HG02852 (cell line): ENCODE measurements at regions not wholly inside any gene's neighbourhood (a gene's known extent, or its start where the extent isn't known, plus 50 kb on each side); places are given as distances from the start of the nearest gene placed in this dataset.
"Not testable (repeated sequence)": the region's sequence is repeated elsewhere in the genome, so short reads cannot be mapped to it uniquely, and the experiment has no call there.

Source experiments
- ATAC-seq: cut with Tn5 transposase; IDR thresholded peaks from one replicate; pipeline ENCODE4 v1.9.1; 2021; ENCODE audit warnings: mild to moderate bottlenecking, moderate library complexity; ENCODE audit not compliant: unreplicated experiment

GRCh38 chr12:34219046-34219770 is 196.9 kb downstream of the ALG10 start:
- peak; percentile 13 for ATAC-seq

DNA sequence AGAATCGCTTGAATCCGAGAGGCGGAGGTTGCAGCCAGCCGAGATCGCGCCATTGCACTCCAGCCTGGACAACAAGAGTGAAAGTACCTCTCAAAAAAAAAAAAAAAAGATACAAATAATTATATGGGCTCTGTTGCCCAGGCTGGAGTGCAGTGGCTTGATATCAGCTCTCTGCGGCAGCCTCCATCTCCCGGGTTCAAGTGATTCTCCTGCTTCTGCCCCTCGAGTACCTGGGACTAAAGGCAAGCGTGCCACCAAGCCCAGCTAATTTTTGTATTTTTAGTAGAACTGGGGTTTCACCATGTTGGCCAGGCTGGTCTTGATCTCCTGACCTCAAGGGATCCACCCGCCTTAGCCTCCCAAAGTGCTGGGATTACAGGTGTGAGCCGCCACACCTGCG is 197.8 kb downstream of the ALG10 start:
- ATAC-seq = not testable (repeated sequence)

DNA sequence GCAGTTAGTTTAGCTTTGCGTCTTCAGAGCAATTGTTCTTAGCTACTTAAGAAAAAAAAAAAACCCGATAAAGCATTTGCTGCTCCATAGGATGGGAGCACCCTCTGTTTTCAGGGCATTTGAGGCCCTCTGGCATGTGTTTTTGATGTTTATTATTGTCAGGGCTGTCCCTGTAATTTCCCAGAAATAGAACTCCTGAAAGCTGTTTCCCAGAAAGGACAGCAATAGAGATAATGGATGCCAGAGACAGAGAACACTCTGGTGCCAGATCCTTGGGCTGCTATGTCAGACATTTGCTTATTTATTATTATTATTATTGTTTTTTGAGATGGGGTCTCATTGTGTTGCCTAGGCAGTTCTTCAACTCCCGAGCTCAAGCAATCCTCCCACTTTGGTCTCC is 201.3 kb downstream of the ALG10 start:
- no peak for ATAC-seq

DNA sequence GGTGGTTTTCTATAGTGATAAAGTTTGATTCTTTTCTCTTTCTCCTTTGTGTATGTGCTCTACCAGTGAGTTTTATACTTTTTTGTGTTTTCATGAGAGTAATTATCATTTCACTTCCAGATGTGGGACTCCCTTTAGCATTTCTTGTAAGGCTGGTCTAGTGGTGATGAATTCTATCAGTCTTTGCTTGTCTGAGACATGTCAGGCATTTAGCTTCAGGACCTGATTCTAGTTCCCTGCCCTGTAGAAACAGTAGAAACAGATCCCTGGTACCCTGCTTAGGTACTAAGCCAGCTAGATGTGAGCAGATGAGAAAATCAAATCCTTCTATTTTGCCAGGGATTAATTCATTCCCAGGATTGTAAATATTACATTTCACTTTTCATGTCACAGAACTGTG is 203.7 kb downstream of the ALG10 start:
- not testable (repeated sequence) for ATAC-seq

GRCh38 chr12:34228046-34228445 is 205.8 kb downstream of the ALG10 start:
- not testable (repeated sequence) for ATAC-seq

GRCh38 chr12:34229033-34229432 is 206.7 kb downstream of the ALG10 start:
- not testable (repeated sequence) for ATAC-seq

DNA sequence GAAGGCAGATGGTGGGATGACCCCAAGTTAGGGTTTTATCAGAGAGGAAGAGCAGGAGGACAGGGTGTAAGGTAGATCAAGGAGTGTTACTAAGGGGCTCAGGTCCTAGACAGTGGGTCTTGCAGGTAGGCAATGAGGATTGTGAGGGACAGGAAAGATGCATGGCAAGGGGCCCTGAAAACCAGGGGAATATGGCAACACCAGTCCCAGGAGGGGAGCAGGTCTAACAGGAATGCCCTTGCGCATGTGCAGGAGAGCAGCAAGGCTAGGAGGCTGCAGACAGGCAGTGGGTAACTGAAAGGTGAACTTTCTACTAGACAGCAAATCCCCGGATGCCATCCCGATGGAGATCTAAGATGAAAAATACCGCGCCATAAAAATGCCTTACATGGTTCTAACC is 211.3 kb downstream of the ALG10 start:
- ATAC-seq = no peak

GRCh38 chr12:34236073-34236472 is 213.8 kb downstream of the ALG10 start:
- no peak for ATAC-seq

DNA sequence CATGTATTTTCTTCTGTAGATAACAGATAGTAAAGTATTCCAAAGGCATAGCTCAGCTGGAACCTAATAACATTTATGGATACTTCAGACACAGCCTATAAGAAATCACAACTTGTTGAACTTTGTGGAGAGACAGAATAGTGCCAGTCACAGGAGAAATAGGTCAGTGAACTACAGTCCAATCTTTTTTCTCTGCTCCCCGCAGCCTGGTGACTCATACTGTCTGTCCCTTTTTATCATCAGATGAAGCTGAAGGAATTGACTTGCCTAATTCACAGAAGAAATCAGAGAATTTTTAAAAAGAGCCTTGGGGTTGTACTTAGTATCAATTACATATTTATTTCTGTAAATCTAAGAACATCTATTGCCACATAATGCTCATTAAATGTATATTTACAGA is 222.3 kb downstream of the ALG10 start:
- no peak for ATAC-seq

- no peak for ATAC-seq
Observed at GRCh38 chr12:34249271-34249670, 227.0 kb downstream of the ALG10 start.

DNA sequence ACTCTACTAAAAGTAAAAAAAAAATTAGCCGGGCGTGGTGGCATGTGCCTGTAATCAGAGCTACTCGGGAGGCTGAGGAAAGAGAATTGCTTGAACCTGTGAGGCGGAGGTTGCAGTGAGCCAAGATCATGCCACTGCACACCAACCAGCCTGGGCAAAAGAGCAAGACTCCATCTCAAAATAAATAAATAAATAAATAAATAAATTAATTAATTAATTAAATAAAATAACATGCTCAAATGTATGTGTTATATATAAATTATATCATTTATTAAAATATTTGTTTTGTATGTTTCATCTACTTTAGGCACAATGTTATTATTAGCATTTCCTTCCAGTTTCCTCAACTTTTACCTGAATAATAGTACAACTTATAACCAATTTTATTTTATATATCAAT is 229.6 kb downstream of the ALG10 start:
- ATAC-seq = not testable (repeated sequence)

- no peak for ATAC-seq
Observed at GRCh38 chr12:34253674-34254073, 231.4 kb downstream of the ALG10 start.

GRCh38 chr12:34257093-34257492 is 234.8 kb downstream of the ALG10 start:
- no peak for ATAC-seq

GRCh38 chr12:34262140-34262539 is 239.8 kb downstream of the ALG10 start:
- not testable (repeated sequence) for ATAC-seq

DNA sequence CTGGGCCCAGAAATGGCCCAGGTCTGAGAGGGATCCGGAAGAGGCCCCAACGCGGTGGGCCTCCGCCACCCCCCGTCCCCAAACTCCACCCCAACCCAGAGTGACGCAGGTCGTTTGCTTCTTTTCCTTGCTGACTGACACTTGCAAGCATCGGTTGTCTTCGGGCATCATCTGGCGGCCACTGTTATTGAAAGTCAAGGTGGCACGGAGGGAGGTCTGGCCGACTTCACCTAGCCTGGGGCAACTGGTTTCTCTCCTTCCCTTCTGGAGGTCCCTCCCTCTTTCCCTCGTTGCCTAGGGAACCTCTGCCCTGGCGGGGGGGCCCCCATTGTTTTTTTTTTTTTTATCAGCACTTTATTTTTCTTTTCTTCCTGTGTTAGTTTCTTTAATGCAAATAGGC is 241.8 kb downstream of the ALG10 start:
- ATAC-seq = no peak

DNA sequence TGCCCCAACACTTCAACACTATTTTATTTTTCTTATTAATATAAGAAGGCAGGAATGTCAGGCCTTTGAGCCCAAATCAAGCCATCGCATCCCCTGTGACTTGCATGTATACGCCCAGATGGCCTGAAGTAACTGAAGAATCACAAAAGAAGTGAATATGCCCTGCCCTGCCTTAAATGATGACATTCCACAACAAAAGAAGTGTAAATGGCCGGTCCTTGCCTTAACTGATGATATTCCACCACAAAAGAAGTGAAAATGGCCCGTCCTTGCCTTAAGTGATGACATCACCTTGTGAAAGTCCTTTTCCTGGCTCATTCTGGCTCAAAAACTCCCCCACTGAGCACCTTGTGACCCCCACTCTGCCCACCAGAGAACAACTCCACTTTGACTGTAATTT is 251.4 kb downstream of the ALG10 start:
- not testable (repeated sequence) for ATAC-seq

- no peak for ATAC-seq
Observed at GRCh38 chr12:34275129-34275528, 252.8 kb downstream of the ALG10 start.

GRCh38 chr12:34286483-34286882 is 264.2 kb downstream of the ALG10 start:
- ATAC-seq = no peak

- no peak for ATAC-seq
Observed at GRCh38 chr12:34286934-34287333, 264.6 kb downstream of the ALG10 start.

GRCh38 chr12:34287437-34287836 is 265.1 kb downstream of the ALG10 start:
- ATAC-seq = no peak

GRCh38 chr12:34287986-34288962 is 266.0 kb downstream of the ALG10 start:
- no peak for ATAC-seq

DNA sequence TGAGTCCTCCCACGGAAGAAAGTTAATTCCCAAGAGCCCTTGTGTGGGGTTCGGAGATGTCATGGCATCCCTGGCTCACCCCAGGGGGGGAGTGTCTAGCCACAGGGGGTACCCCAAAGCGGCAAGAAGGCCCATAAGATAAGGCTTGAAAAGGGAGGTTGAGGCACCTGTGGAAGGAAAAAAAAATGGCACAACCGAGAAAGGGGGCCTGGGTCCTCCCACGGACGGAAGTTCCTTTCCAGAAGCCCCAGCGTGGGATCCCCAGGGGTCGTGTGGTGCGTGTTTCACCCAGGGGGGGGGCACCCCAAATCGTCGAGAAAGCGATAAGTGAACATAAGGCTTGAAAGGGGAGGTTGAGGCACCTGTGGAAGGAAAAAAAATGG is 266.7 kb downstream of the ALG10 start:
- no peak for ATAC-seq
